Right cardiac atrium (tissue), 5 donors: ENCODE measurements at regions not wholly inside any gene's neighbourhood (a gene's known extent, or its start where the extent isn't known, plus 50 kb on each side); places are given as distances from the start of the nearest gene placed in this dataset.
"Not testable (repeated sequence)": the region's sequence is repeated elsewhere in the genome, so short reads cannot be mapped to it uniquely, and the experiment has no call there.

Source experiments
- ATAC-seq, 2 donors: fragments of 200-7000 bp; cut with Tn5 transposase; one replicate each; pipeline versions ENCODE4 v1.8.0 to v1.9.1; 2020; ENCODE audit warnings: moderate library complexity in 2 of 2, mild to moderate bottlenecking in 1 of 2
- DNase-seq, 3 donors: peaks; one replicate each; pipeline ENCODE4 v3.0.0-alpha.2; 2020
- H3K27ac ChIP-seq: one replicate; pipeline ENCODE4 v1.5.1; 2013; ENCODE audit warnings: mild to moderate bottlenecking, low read length, control low read depth, moderate library complexity
- H3K27me3 ChIP-seq: one replicate; pipeline ENCODE4 v1.6.1; 2013; ENCODE audit not compliant: control insufficient read depth, insufficient read depth
- H3K4me1 ChIP-seq: one replicate; pipeline ENCODE4 v1.6.1; 2013; ENCODE audit warnings: low read length; ENCODE audit not compliant: control insufficient read depth, insufficient read depth
- H3K4me3 ChIP-seq: one replicate; pipeline ENCODE4 v1.5.1; 2013; ENCODE audit warnings: low read length, control low read depth
- H3K9me3 ChIP-seq: one replicate; pipeline ENCODE4 v1.6.1; 2013; ENCODE audit warnings: low read length; ENCODE audit not compliant: control insufficient read depth
- WGBS: extraction: QIAGEN DNeasy Blood & Tissue Kit; methylation state at CpG from one replicate; pipeline ENCODE4 v1.1.7; 2013; 5-methylcytosine and 5-hydroxymethylcytosine counted together
- intact Hi-C, 4 donors: fragments of 100-400 bp; cut with DNase I; formaldehyde crosslinking; loops; one replicate each; pipeline versions ENCODE4 v1.11.0 to v1.14.0; 2022 to 2023
- donor health status: healthy with polysubstance abuse.
- donor health status: DM: no; HTN: yes; CAD: no.
- donor health status: DM: no; HTN: no; CAD: no.
- donor health status: DM: no; HTN: yes; CAD: no; lungs with severe emphysema.
- donor health status: DM: yes; HTN: yes; CAD: no.

DNA sequence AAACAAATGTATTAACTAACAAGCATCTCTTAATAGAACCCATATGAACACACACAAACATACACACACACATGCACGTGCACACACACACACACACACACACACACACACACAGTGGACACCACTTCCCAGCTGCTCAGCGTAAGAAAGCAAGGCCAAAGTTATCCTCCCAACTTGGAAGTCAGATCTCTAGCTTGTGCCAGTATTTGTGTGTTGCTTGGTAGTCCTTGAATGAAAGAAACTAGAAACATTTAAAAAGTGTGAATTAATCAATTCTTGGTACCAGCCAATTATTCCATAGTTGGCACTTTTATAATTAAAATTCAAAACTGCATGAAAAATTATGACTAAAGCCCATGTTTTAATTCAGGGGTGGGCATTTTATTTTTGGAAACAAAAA lies 178.1 kb downstream of the TMEM161B start:
- no peak for ATAC-seq
- intact Hi-C loops, result no loop called here
- no peak for DNase-seq
- 86% methylated on average over 2 of the region's 2 CpGs for WGBS
- Histone ChIP-seq H3K9me3 (no peaks in the 10 kb centered on the region), H3K4me1 (no peaks in the 10 kb centered on the region), H3K4me3 (no peak overlapping the region), H3K27me3 (peaks cover 2% of the 10 kb centered on the region), H3K27ac (no peak overlapping the region)

GRCh38 chr5:88089719-88090390 lies 178.8 kb downstream of the TMEM161B start:
- H3K27ac ChIP-seq, result no peak overlapping the region
- H3K9me3 ChIP-seq, result no peaks in the 10 kb centered on the region
- no peaks in the 10 kb centered on the region for H3K4me1 ChIP-seq
- ATAC-seq (no peak), DNase-seq (no peak)
- 68% methylated on average over 7 of the region's 7 CpGs for WGBS
- peaks cover 2% of the 10 kb centered on the region for H3K27me3 ChIP-seq
- intact Hi-C loops, result no loop called here
- H3K4me3 ChIP-seq, result no peak overlapping the region

DNA sequence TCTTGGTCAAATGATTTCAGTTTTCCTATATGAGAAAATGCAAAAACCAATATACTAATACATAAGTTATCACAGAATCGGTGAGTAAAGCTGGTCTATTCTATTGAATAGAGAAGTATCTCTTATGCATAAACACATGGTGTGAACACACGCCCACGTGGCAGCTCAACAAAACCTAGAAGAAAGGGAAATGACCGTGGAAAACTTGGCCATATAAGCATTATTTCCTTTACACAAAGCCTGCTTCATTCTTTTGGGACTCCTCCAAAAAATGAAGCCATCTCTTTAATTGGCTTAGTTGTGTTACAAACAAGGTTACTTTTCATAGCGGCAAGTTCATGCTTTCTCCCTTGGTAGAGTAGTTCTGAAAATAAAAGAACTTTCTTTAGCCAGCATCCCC lies 183.2 kb downstream of the TMEM161B start:
- Histone ChIP-seq H3K27ac (no peak overlapping the region), H3K27me3 (peaks cover 2% of the 10 kb centered on the region), H3K9me3 (no peaks in the 10 kb centered on the region), H3K4me1 (no peaks in the 10 kb centered on the region), H3K4me3 (no peak overlapping the region)
- DNase-seq (no peak), ATAC-seq (no peak)
- WGBS, result 56% methylated on average over 5 of the region's 5 CpGs
- intact Hi-C loops, result no loop called here

GRCh38 chr5:88081877-88082276 lies 186.8 kb downstream of the TMEM161B start:
- no peak overlapping the region for H3K27ac ChIP-seq
- H3K9me3 ChIP-seq, result no peaks in the 10 kb centered on the region
- no peak for ATAC-seq
- intact Hi-C loops, result no loop called here
- no peaks in the 10 kb centered on the region for H3K27me3 ChIP-seq
- H3K4me1 ChIP-seq, result no peaks in the 10 kb centered on the region
- no peak for DNase-seq
- H3K4me3 ChIP-seq, result no peak overlapping the region

DNA sequence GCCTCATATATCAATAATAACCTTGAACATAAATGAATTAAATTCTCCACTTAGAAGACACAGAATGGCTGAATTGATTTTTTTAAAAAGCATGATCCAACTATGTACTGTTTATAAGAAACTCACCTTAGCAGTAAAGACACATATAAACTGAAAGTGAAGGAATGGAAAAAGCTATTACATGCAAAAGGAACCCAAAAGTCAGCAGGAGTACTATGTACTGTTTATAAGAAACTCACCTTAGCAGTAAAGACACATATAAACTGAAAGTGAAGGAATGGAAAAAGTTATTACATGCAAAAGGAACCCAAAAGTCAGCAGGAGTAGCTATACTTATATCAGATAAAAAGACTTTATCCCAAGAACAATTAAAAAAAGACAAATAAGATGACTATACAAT lies 204.8 kb downstream of the TMEM161B start:
- ATAC-seq (no peak), DNase-seq (no peak)
- no peaks in the 10 kb centered on the region for H3K4me1 ChIP-seq
- H3K27ac ChIP-seq, result no peak overlapping the region
- no peaks in the 10 kb centered on the region for H3K27me3 ChIP-seq
- intact Hi-C loops, result no loop called here
- peaks cover 6% of the 10 kb centered on the region for H3K9me3 ChIP-seq
- H3K4me3 ChIP-seq, result no peak overlapping the region

DNA sequence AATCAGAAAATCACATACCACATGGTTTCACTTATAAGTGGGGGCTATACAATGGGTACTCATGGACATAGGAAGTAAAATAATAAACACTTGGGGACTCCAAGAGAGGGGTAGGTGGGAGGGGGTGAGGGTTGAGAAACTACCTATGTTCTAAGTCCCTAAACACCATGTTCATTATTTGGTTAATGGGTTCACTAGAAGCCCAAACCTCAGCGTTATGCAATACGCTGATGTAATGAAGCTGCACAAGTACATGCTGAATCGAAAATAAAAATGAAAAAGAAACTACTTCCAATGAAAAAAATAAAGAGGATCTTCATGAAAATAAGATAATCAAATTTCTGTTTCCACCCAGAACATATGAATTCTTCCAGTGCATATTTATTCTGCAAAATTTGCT lies 208.5 kb downstream of the TMEM161B start:
- no peak overlapping the region for H3K4me3 ChIP-seq
- intact Hi-C loops, result no loop called here
- no peak for DNase-seq
- no peaks in the 10 kb centered on the region for H3K4me1 ChIP-seq
- peaks cover 6% of the 10 kb centered on the region for H3K9me3 ChIP-seq
- no peaks in the 10 kb centered on the region for H3K27me3 ChIP-seq
- H3K27ac ChIP-seq, result no peak overlapping the region
- 83% methylated on average over 3 of the region's 3 CpGs for WGBS
- no peak for ATAC-seq

GRCh38 chr5:88058625-88059024 lies 210.0 kb downstream of the TMEM161B start:
- 95% methylated on average over 1 of the region's 1 CpG for WGBS

DNA sequence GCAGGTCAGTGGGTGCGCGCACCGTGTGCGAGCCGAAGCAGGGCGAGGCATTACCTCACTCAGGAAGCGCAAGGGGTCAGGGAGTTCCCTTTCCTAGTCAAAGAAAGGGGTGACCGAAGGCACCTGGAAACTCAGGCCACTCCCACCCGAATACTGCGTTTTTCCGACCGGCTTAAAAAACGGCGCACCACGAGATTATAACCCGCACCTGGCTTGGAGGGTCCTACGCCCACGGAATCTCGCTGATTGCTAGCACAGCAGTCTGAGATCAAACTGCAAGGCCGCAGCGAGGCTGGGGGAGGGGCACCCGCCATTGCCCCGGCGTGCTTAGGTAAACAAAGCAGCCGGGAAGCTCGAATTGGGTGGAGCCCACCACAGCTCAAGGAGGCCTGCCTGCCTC lies 216.2 kb downstream of the TMEM161B start:
- H3K27ac ChIP-seq, H3K27me3 ChIP-seq, H3K9me3 ChIP-seq, DNase-seq, intact Hi-C loops, H3K4me3 ChIP-seq, ATAC-seq, H3K4me1 ChIP-seq: not testable (repeated sequence)
- 64% methylated on average over 25 of the region's 26 CpGs for WGBS

More at GRCh38 chr5:88058625-88059024, 210.0 kb downstream of the TMEM161B start:
- H3K9me3 ChIP-seq, result peaks cover 6% of the 10 kb centered on the region
- no peaks in the 10 kb centered on the region for H3K4me1 ChIP-seq
- no peaks in the 10 kb centered on the region for H3K27me3 ChIP-seq
- H3K27ac ChIP-seq, result no peak overlapping the region
- intact Hi-C loops, result no loop called here
- no peak for DNase-seq
- no peak for ATAC-seq
- no peak overlapping the region for H3K4me3 ChIP-seq

DNA sequence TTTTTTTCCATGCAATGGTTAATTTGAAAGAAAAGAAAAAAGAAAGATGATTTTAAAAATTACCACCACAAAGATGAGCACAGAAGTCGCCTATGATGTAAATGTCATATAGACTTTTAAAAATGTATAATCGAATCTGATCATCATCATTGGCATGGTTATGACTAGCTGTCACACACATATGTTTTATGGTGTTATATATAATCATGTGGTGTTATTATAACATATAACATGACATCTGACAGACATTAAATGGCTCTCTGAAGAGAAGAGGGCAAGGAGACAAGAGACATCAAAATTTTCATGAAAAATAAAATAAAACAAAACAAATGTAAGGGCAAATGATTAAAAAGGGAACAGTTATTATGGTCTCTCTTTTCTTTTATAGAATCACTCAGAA lies 217.5 kb downstream of the TMEM161B start:
- H3K27ac ChIP-seq, result no peak overlapping the region
- WGBS, result 74% methylated on average over 2 of the region's 2 CpGs
- H3K27me3 ChIP-seq, result no peaks in the 10 kb centered on the region
- ATAC-seq (no peak), DNase-seq (no peak)
- no peaks in the 10 kb centered on the region for H3K4me1 ChIP-seq
- H3K9me3 ChIP-seq, result no peaks in the 10 kb centered on the region
- no peak overlapping the region for H3K4me3 ChIP-seq
- intact Hi-C loops, result no loop called here

DNA sequence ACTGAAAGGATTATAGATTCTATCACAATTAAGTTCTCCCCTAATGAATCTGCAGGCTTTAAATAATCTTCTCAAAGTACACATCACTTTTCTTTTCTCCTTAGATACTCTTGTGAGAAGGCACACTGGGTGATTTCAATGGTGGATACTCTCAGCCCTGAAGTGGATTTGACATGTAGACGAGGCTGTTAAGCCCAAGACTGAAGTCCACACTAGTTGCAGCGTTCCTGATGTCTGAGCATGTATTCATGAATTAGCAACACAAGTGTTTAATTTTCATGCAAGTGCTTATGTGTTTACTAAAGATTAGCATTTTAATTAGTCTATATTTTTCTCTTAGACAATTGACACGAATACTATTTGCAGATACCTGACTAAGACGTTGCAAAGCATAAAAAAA lies 218.9 kb downstream of the TMEM161B start:
- Histone ChIP-seq H3K4me1 (no peaks in the 10 kb centered on the region), H3K27me3 (no peaks in the 10 kb centered on the region), H3K4me3 (no peak overlapping the region), H3K9me3 (no peaks in the 10 kb centered on the region), H3K27ac (no peak overlapping the region)
- ATAC-seq, result no peak
- no peak for DNase-seq
- 23% methylated on average over 4 of the region's 4 CpGs for WGBS
- intact Hi-C loops, result no loop called here

DNA sequence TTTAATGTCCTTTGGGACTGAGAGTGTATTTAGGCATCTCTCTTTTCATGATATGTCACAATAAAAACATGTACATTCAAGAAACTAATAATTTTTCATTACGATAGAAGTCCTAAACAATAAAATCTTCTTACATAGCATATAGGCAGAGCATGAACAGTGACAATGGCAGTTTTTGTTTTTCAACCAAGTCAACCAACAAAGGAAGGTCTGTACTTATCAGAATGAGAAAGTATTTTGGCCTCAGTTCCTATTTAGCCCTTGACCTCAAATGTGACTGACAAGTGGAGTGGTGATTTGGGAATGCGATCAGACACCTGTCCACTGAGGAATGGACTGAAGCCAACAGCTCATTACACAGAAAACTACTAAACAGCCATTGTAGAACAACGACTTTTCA lies 219.5 kb downstream of the TMEM161B start:
- intact Hi-C loops, result no loop called here
- no peaks in the 10 kb centered on the region for H3K27me3 ChIP-seq
- H3K4me1 ChIP-seq, result no peaks in the 10 kb centered on the region
- WGBS, result 47% methylated on average over 3 of the region's 3 CpGs
- H3K27ac ChIP-seq, result no peak overlapping the region
- ATAC-seq (no peak), DNase-seq (no peak)
- H3K4me3 ChIP-seq, result no peak overlapping the region
- no peaks in the 10 kb centered on the region for H3K9me3 ChIP-seq

DNA sequence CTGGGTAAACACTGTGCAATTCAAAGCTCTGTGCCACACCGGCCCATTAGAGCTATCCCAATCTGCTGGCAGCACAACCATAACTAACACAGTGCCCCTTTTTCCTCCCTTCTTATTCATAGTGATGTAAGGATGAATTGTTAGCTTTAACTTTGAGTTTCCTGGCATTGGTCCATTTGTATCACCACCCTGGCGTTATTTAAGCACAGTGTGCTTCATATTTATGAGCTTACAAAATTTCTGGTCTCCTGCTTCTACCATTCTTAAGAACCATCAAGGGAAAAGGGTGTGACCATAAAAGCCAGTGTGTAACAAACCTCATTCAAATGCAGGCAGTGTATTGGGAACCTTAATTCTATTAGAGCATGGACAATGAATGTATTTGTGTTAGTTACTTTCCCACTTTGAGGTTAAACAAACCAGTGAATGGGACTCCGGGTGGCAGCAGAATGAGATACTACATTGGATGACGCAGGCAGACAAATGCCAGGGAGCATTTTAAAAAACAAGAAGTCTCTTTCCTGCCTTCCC lies 222.6 kb downstream of the TMEM161B start:
- no peak overlapping the region for H3K4me3 ChIP-seq
- DNase-seq (no peak), ATAC-seq (no peak)
- no peaks in the 10 kb centered on the region for H3K4me1 ChIP-seq
- WGBS, result 69% methylated on average over 4 of the region's 4 CpGs
- no peaks in the 10 kb centered on the region for H3K27me3 ChIP-seq
- intact Hi-C loops, result no loop called here
- H3K9me3 ChIP-seq, result no peaks in the 10 kb centered on the region
- no peak overlapping the region for H3K27ac ChIP-seq
